ENCODE measurements at regions not wholly inside any gene's neighbourhood (a gene's known extent, or its start where the extent isn't known, plus 50 kb on each side); places are given as distances from the start of the nearest gene placed in this dataset.

- DNase-seq, result no peak
These were observed 75.0 kb upstream of the WNT7A start for GRCh38 chr3:13954741-13955483.

DNA sequence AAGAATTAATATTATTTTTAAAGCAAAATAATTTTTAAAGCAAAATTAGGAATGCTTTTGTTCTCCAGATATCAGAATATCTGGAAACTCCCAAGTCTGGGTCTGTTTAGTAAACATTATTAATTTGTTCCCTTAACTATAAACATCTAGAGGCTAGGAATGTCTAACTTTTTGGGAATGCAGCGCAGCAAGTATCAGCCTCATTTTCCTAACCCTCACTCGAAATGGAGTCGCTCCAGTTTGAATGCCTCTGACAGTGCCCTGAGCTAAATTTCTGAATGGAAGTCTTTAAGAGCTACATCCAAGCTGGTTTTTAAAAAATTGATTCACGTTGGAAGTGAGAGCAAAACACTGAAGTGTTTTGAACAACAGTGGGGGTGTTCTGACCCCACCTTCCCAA lies 74.4 kb upstream of the WNT7A start:
- no peak for DNase-seq

GRCh38 chr3:13951184-13951583 lies 71.3 kb upstream of the WNT7A start:
- no peak for DNase-seq

GRCh38 chr3:13950042-13950441 lies 70.2 kb upstream of the WNT7A start:
- DNase-seq, result no peak

GRCh38 chr3:13947912-13948311 lies 68.0 kb upstream of the WNT7A start:
- no peak for DNase-seq

DNA sequence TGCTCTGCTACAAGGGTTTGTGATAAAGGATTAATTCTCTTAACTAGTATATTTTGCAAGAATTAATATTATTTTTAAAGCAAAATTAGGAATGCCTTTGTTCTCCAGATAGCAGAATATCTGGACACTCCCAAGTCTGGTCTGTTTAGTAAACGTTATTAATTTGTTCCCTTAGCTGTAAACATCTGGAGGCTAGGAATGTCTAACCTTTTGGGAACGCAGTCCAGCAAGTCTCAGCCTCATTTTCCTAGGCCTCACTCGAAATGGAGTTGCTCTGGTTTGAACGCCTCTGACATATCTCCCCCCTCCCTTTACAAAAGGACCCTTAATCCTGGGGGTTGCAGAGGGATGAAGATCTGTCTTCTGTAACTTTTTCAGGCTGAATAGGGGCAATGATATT lies 59.3 kb upstream of the WNT7A start:
- no peak for DNase-seq

- DNase-seq, result no peak
These were observed 57.3 kb upstream of the WNT7A start for GRCh38 chr3:13937131-13937530.

- no peak for DNase-seq
These were observed 55.7 kb upstream of the WNT7A start for GRCh38 chr3:13935494-13936094.

GRCh38 chr3:13934813-13935212 lies 54.9 kb upstream of the WNT7A start:
- no peak for DNase-seq

GRCh38 chr3:13934315-13934714 lies 54.4 kb upstream of the WNT7A start:
- no peak for DNase-seq

- DNase-seq, result no peak
These were observed 52.9 kb upstream of the WNT7A start for GRCh38 chr3:13932578-13933295.

- DNase-seq, result no peak
These were observed 51.3 kb upstream of the WNT7A start for GRCh38 chr3:13931172-13931571.
